Loucy (cell line): ENCODE measurements at regions not wholly inside any gene's neighbourhood (a gene's known extent, or its start where the extent isn't known, plus 50 kb on each side); places are given as distances from the start of the nearest gene placed in this dataset.

Source experiments
- H2AFZ ChIP-seq: fragments of 200-600 bp; sonication (generic); 2 replicates; pipeline ENCODE4 v1.6.0; 2016; ENCODE audit warnings: antibody characterized with exemption, mild to moderate bottlenecking, low read length, moderate library complexity
- H3F3A ChIP-seq: fragments of 200-600 bp; 2 replicates; pipeline ENCODE4 v1.6.0; 2016; ENCODE audit warnings: antibody characterized with exemption, low read depth, mild to moderate bottlenecking
- H3K27me3 ChIP-seq: fragments of 200-600 bp; sonication (generic); 2 replicates; pipeline ENCODE4 v1.6.1; 2014; ENCODE audit warnings: low read length, mild to moderate bottlenecking; ENCODE audit not compliant: insufficient read depth, poor library complexity, severe bottlenecking
- H3K36me3 ChIP-seq: fragments of 200-600 bp; sonication (generic); 2 replicates; pipeline ENCODE4 v1.6.1; 2016; ENCODE audit warnings: low read length; ENCODE audit not compliant: insufficient read depth
- H3K4me1 ChIP-seq: fragments of 200-600 bp; sonication (generic); 2 replicates; pipeline ENCODE4 v1.5.1; 2014; ENCODE audit warnings: low read length, mild to moderate bottlenecking; ENCODE audit not compliant: insufficient read depth, poor library complexity, severe bottlenecking
- H3K4me2 ChIP-seq: fragments of 200-600 bp; sonication (generic); 2 replicates; pipeline ENCODE4 v1.6.0; 2014; ENCODE audit warnings: antibody characterized with exemption, low read length, low read depth, mild to moderate bottlenecking; ENCODE audit not compliant: poor library complexity, severe bottlenecking
- H3K4me3 ChIP-seq: fragments of 200-600 bp; sonication (generic); 2 replicates; pipeline ENCODE4 v1.5.1; 2014; ENCODE audit warnings: low read length, mild to moderate bottlenecking, mixed read lengths; ENCODE audit not compliant: poor library complexity, severe bottlenecking
- H3K79me2 ChIP-seq: fragments of 200-600 bp; sonication (generic); 2 replicates; pipeline ENCODE4 v1.6.1; 2014; ENCODE audit warnings: low read length; ENCODE audit not compliant: insufficient read depth
- H3K9ac ChIP-seq: fragments of 200-600 bp; sonication (generic); 2 replicates; pipeline ENCODE4 v1.6.0; 2014; ENCODE audit warnings: mild to moderate bottlenecking, low read depth, low read length, moderate library complexity; ENCODE audit not compliant: poor library complexity, severe bottlenecking
- H3K9me2 ChIP-seq: fragments of 200-600 bp; sonication (generic); replicated peaks from 2 replicates; pipeline ENCODE4 v1.6.1; 2016; ENCODE audit warnings: low read depth, low read length, mixed read lengths
- H3K9me3 ChIP-seq: fragments of 200-600 bp; sonication (generic); 2 replicates; pipeline ENCODE4 v1.6.1; 2014; ENCODE audit warnings: mild to moderate bottlenecking, antibody characterized with exemption, low read length, low read depth; ENCODE audit not compliant: insufficient read depth
- H4K20me1 ChIP-seq: fragments of 200-600 bp; sonication (generic); 2 replicates; pipeline ENCODE4 v1.6.0; 2014; ENCODE audit warnings: antibody characterized with exemption, low read length, mild to moderate bottlenecking; ENCODE audit not compliant: insufficient read depth, poor library complexity, severe bottlenecking
- CTCF ChIP-seq: fragments of 200-600 bp; sonication (generic); conservative IDR thresholded peaks from 2 replicates; pipeline ENCODE4 v1.5.1; 2014; ENCODE audit warnings: mild to moderate bottlenecking, antibody characterized with exemption, low read length
- EZH2phosphoT487 ChIP-seq: fragments of 200-600 bp; IDR thresholded peaks from 2 replicates; pipeline ENCODE4 v1.6.1; 2018; ENCODE audit warnings: antibody characterized with exemption, mild to moderate bottlenecking, moderate library complexity, borderline replicate concordance

- no peaks in the 10 kb centered on the region for H3K27me3 ChIP-seq
- no peak overlapping the region for H2AFZ ChIP-seq
- H3K9ac ChIP-seq = no peak overlapping the region
- H3K4me1 ChIP-seq = no peaks in the 10 kb centered on the region
- no peaks in the 10 kb centered on the region for H3F3A ChIP-seq
- TF ChIP-seq CTCF (no peak), EZH2phosphoT487 (no peak)
- no peaks in the 10 kb centered on the region for H3K9me2 ChIP-seq
- no peak overlapping the region for H3K4me2 ChIP-seq
- H3K9me3 ChIP-seq = no peaks in the 10 kb centered on the region
- H4K20me1 ChIP-seq = no peaks in the 10 kb centered on the region
- no peaks in the 10 kb centered on the region for H3K36me3 ChIP-seq
- no peak overlapping the region for H3K4me3 ChIP-seq
- H3K79me2 ChIP-seq = no peaks in the 10 kb centered on the region
These were observed 960.6 kb downstream of the MAT2B start for GRCh38 chr5:164466033-164466432.

GRCh38 chr5:164470312-164470711, 964.9 kb downstream of the MAT2B start:
- Histone ChIP-seq H3K9ac (no peak overlapping the region), H3F3A (no peaks in the 10 kb centered on the region), H3K9me2 (no peaks in the 10 kb centered on the region), H3K4me1 (no peaks in the 10 kb centered on the region), H3K4me3 (no peak overlapping the region), H2AFZ (no peak overlapping the region), H4K20me1 (no peaks in the 10 kb centered on the region), H3K79me2 (no peaks in the 10 kb centered on the region), H3K27me3 (no peaks in the 10 kb centered on the region), H3K4me2 (no peak overlapping the region), H3K9me3 (no peaks in the 10 kb centered on the region), H3K36me3 (no peaks in the 10 kb centered on the region)
- TF ChIP-seq CTCF = no peak
- no peak for TF ChIP-seq EZH2phosphoT487

GRCh38 chr5:164472165-164472564, 966.7 kb downstream of the MAT2B start:
- Histone ChIP-seq H3K4me1 (no peaks in the 10 kb centered on the region), H3K9me3 (no peaks in the 10 kb centered on the region), H3K4me2 (no peak overlapping the region), H3K27me3 (no peaks in the 10 kb centered on the region), H3K9ac (no peak overlapping the region), H3K36me3 (no peaks in the 10 kb centered on the region), H3K4me3 (no peak overlapping the region), H4K20me1 (no peaks in the 10 kb centered on the region), H3K79me2 (no peaks in the 10 kb centered on the region), H3K9me2 (no peaks in the 10 kb centered on the region), H3F3A (no peaks in the 10 kb centered on the region), H2AFZ (no peak overlapping the region)
- TF ChIP-seq CTCF (no peak), EZH2phosphoT487 (no peak)
